ENCODE measurements at regions not wholly inside any gene's neighbourhood (a gene's known extent, or its start where the extent isn't known, plus 50 kb on each side); places are given as distances from the start of the nearest gene placed in this dataset.

DNA sequence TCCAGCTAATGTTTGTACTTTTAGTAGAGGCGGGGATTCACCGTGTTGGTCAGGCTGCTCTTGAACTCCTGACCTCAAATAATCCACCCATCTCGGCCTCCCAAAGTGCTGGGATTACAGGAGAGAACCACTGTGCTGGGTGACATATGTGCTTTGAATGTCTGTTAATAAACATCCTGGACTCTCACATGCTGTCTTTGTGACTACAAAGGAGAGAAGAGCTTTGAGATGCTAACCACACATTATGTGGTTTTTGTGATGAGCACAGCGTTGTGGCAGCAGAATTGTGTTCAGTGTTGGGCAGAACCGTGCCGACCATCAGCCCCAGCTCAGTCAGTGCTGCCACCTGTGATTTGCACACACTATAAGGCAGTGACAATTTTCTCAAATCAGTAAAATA, 500.1 kb upstream of the KLF6 start (continued):
- TF ChIP-seq ZNF155 (tag by site-specific recombination; IDR thresholded peaks at IDR 0.05) (no peak), ZNF670 (tag by site-specific recombination; IDR thresholded peaks at IDR 0.05; ENCODE audit: low read depth) (no peak), TCF7L2 (IDR thresholded peaks at IDR 0.05; ENCODE audit: borderline replicate concordance, low read depth, low read length) (no peak)
- TF ChIP-seq, protein P1, sequence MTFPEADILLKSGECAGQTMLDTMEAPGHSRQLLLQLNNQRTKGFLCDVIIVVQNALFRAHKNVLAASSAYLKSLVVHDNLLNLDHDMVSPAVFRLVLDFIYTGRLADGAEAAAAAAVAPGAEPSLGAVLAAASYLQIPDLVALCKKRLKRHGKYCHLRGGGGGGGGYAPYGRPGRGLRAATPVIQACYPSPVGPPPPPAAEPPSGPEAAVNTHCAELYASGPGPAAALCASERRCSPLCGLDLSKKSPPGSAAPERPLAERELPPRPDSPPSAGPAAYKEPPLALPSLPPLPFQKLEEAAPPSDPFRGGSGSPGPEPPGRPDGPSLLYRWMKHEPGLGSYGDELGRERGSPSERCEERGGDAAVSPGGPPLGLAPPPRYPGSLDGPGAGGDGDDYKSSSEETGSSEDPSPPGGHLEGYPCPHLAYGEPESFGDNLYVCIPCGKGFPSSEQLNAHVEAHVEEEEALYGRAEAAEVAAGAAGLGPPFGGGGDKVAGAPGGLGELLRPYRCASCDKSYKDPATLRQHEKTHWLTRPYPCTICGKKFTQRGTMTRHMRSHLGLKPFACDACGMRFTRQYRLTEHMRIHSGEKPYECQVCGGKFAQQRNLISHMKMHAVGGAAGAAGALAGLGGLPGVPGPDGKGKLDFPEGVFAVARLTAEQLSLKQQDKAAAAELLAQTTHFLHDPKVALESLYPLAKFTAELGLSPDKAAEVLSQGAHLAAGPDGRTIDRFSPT (tag by site-specific recombination; IDR thresholded peaks at IDR 0.05), result no peak

GRCh38 chr10:4283846-4284610, 499.0 kb upstream of the KLF6 start:
- no peak overlapping the region for H3K27ac ChIP-seq (ENCODE audit: extremely low read depth, low read depth, low read length)
- TF ChIP-seq YY2 (tag by site-specific recombination; IDR thresholded peaks at IDR 0.05) (no peak), ZBTB48 (tag by site-specific recombination; IDR thresholded peaks at IDR 0.05) (no peak), GLIS1 (tag by site-specific recombination; IDR thresholded peaks at IDR 0.05) (no peak), ZBTB20 (tag by site-specific recombination; IDR thresholded peaks at IDR 0.05) (no peak), ZFP3 (tag by site-specific recombination; IDR thresholded peaks at IDR 0.05; ENCODE audit: low read depth) (no peak), ZNF114 (tag by site-specific recombination; IDR thresholded peaks at IDR 0.05) (no peak), ZNF521 (tag by site-specific recombination; IDR thresholded peaks at IDR 0.05) (no peak), ZNF350 (tag by site-specific recombination; IDR thresholded peaks at IDR 0.05) (no peak), ZBTB44 (tag by site-specific recombination; IDR thresholded peaks at IDR 0.05) (no peak), ZNF416 (tag by site-specific recombination; IDR thresholded peaks at IDR 0.05) (no peak), ZNF426 (tag by site-specific recombination; IDR thresholded peaks at IDR 0.05) (no peak), ZNF624 (tag by site-specific recombination; IDR thresholded peaks at IDR 0.05) (no peak), SCRT1 (tag by site-specific recombination; IDR thresholded peaks at IDR 0.05; ENCODE audit: borderline replicate concordance) (no peak), SP7 (tag by site-specific recombination; IDR thresholded peaks at IDR 0.05) (no peak), GLIS2 (tag by site-specific recombination; IDR thresholded peaks at IDR 0.05) (no peak), ZNF610 (tag by site-specific recombination; IDR thresholded peaks at IDR 0.05; ENCODE audit: borderline replicate concordance) (no peak), ZNF514 (tag by site-specific recombination; IDR thresholded peaks at IDR 0.05) (no peak), ZFP41 (tag by site-specific recombination; IDR thresholded peaks at IDR 0.05; ENCODE audit: borderline replicate concordance) (no peak), BCL11B (tag by site-specific recombination; IDR thresholded peaks at IDR 0.05; ENCODE audit: low read depth) (no peak)
- H3K36me3 ChIP-seq (ENCODE audit: control insufficient read depth in 2 of 2, insufficient read depth in 1 of 2, low read length in 2 of 2), result no peaks in the 10 kb centered on the region
- H3K4me1 ChIP-seq (ENCODE audit: control insufficient read depth, insufficient read depth, low read length), result peaks cover 7% of the 10 kb centered on the region
- ChIA-PET CTCF (no interaction called here), POLR2A (no interaction called here)
- H3K4me3 ChIP-seq (ENCODE audit: low read depth, low read length), result no peak overlapping the region
- H3K9me3 ChIP-seq (ENCODE audit: control insufficient read depth, insufficient read depth, low read depth, low read length), result no peaks in the 10 kb centered on the region
